HFF-Myc (cell line): ENCODE measurements at regions not wholly inside any gene's neighbourhood (a gene's known extent, or its start where the extent isn't known, plus 50 kb on each side); places are given as distances from the start of the nearest gene placed in this dataset.

Experiments used
- DNase-seq: peaks from one replicate; pipeline ENCODE4 v3.0.0-alpha.2; 2011; ENCODE audit warnings: low read depth; ENCODE audit errors: extremely low read depth
- H3K4me3 ChIP-seq: replicated peaks from 2 replicates; pipeline ENCODE4 v1.5.1; 2011; ENCODE audit warnings: low read depth, mild to moderate bottlenecking, control low read depth, low read length
- TF ChIP-seq, protein P1 (sequence below): IDR thresholded peaks from 2 replicates; pipeline ENCODE4 v1.5.1; 2012; ENCODE audit warnings: mild to moderate bottlenecking, low read depth, low read length, control low read depth; ENCODE audit errors: missing control alignments

DNA sequence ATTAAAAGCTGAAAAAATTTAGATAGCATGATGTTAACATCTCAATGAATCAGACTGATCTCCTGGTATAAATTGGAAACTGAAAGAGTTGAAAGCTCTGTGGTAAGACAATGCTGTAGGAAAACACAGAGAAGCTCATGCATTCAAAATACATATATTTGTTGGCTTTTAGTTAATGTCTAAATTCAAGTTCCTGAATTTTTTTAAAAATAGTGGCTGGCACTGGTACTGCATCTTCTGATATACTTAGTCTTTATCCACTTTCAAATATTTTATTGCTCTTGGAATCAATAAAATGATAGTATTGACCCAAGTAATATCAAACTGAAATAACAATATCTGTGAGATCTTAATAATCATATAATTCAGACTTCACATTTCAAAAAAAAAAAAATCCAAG lies 151.4 kb upstream of the FIGN start:
- H3K4me3 ChIP-seq = no peak overlapping the region
- DNase-seq = no peak
- TF ChIP-seq, protein P1, sequence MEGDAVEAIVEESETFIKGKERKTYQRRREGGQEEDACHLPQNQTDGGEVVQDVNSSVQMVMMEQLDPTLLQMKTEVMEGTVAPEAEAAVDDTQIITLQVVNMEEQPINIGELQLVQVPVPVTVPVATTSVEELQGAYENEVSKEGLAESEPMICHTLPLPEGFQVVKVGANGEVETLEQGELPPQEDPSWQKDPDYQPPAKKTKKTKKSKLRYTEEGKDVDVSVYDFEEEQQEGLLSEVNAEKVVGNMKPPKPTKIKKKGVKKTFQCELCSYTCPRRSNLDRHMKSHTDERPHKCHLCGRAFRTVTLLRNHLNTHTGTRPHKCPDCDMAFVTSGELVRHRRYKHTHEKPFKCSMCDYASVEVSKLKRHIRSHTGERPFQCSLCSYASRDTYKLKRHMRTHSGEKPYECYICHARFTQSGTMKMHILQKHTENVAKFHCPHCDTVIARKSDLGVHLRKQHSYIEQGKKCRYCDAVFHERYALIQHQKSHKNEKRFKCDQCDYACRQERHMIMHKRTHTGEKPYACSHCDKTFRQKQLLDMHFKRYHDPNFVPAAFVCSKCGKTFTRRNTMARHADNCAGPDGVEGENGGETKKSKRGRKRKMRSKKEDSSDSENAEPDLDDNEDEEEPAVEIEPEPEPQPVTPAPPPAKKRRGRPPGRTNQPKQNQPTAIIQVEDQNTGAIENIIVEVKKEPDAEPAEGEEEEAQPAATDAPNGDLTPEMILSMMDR = no peak

GRCh38 chr2:163884416-163884815 lies 148.6 kb upstream of the FIGN start:
- no peak overlapping the region for H3K4me3 ChIP-seq
- DNase-seq = no peak
- TF ChIP-seq, protein P1 = no peak

- no peak overlapping the region for H3K4me3 ChIP-seq
- TF ChIP-seq, protein P1 = peak; percentile 71
- peak; percentile 3 for DNase-seq
Observed at GRCh38 chr2:163878718-163879117, 142.9 kb upstream of the FIGN start.

GRCh38 chr2:163877316-163877715 lies 141.5 kb upstream of the FIGN start:
- TF ChIP-seq, protein P1 = no peak
- H3K4me3 ChIP-seq = no peak overlapping the region
- no peak for DNase-seq

DNA sequence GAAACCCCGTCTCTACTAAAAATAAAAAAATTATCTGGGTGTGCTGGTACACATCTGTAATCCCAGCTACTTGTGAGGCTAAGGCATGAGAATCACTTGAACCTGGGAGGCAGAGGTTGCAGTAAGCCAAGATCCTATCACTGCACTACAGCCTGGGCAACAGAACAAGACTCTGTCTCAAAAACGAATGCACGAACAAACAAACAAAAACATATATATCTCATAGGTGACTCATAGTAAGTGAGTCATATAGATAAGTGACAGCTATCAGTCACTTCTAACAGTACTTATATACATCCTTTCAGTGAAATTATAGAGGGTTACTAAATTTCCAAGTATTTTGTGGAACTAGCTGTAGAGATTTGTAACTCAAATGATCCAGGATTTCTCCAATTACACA lies 127.3 kb upstream of the FIGN start:
- TF ChIP-seq, protein P1 = no peak
- no peak overlapping the region for H3K4me3 ChIP-seq
- DNase-seq = no peak

- TF ChIP-seq, protein P1 = no peak
- no peak overlapping the region for H3K4me3 ChIP-seq
- DNase-seq = no peak
Observed at GRCh38 chr2:163859951-163860350, 124.1 kb upstream of the FIGN start.

DNA sequence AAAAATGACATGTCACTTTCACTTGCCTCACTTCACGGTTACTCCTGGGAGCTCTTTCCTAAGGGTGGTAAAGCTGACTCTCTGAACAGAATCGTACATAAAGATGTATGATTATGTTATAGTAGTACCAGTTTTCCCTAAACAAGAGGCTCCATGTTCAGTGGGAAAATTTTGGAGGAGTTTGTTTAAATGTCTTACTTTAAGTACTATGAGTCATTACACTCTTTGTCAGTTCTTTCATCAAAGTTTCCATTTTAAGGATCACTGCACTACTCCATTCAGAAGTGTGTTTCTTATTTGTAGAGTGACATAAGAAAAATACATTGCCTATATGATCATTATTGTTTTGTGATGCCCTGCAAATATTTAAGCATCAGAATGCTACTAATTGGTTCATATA lies 121.1 kb upstream of the FIGN start:
- TF ChIP-seq, protein P1 = no peak
- DNase-seq = no peak

More for the DNA sequence above, 121.1 kb upstream of the FIGN start:
- no peak overlapping the region for H3K4me3 ChIP-seq
